ENCODE measurements at regions not wholly inside any gene's neighbourhood (a gene's known extent, or its start where the extent isn't known, plus 50 kb on each side); places are given as distances from the start of the nearest gene placed in this dataset.

GRCh38 chr15:93317772-93318171, 228.8 kb upstream of the RGMA start:
- H3K36me3 ChIP-seq (ENCODE audit: control insufficient read depth in 1 of 2, insufficient read depth in 2 of 2, low read length in 2 of 2), result no peaks in the 10 kb centered on the region
- peaks cover 4 to 5% of the 10 kb centered on the region in 2 experiments for H3K4me1 ChIP-seq (ENCODE audit: control insufficient read depth in 1 of 2, insufficient read depth in 2 of 2, low read length in 2 of 2)
- no peak overlapping the region for H2AK5ac ChIP-seq (ENCODE audit: low read length)
- no peak overlapping the region for H3K4me3 ChIP-seq (ENCODE audit: low read depth, low read length)
- no peak overlapping the region for H3K9ac ChIP-seq (ENCODE audit: low read length)
- peak; percentile 78 to 82 for DNase-seq
- no CpG with 5 or more reads among the region's 4 CpGs for whole genome bisulfite sequencing (ENCODE audit: extremely low coverage, insufficient coverage, insufficient read length)
- H4K12ac ChIP-seq (ENCODE audit: low read depth, low read length), result no peak overlapping the region
- H2BK120ac ChIP-seq (ENCODE audit: insufficient read depth, low read length, poor library complexity), result no peak overlapping the region
- H3K14ac ChIP-seq (ENCODE audit: low read length), result no peak overlapping the region
- H3K4me2 ChIP-seq (ENCODE audit: low read length), result no peak overlapping the region
- H2BK5ac ChIP-seq (ENCODE audit: low read depth, low read length, poor library complexity), result no peak overlapping the region
- no peak overlapping the region for H3K27ac ChIP-seq (ENCODE audit: low read depth, low read length)
- H3K23ac ChIP-seq (ENCODE audit: low read length), result no peak overlapping the region
- no peaks in the 10 kb centered on the region for H3K27me3 ChIP-seq (ENCODE audit: insufficient read depth, low read length)
- H3K9me3 ChIP-seq (ENCODE audit: insufficient read depth, low read depth, low read length), result peaks cover 2% of the 10 kb centered on the region
- no peak overlapping the region for H2BK12ac ChIP-seq (ENCODE audit: low read length)
- no peaks in the 10 kb centered on the region for H3K79me1 ChIP-seq (ENCODE audit: low read length)
- H4K91ac ChIP-seq (ENCODE audit: low read depth, low read length), result no peak overlapping the region
- no peaks in the 10 kb centered on the region for H3K79me2 ChIP-seq (ENCODE audit: control insufficient read depth, insufficient read depth, low read length, poor library complexity)
- H3K18ac ChIP-seq (ENCODE audit: low read length), result no peak overlapping the region
- no peak overlapping the region for H4K8ac ChIP-seq (ENCODE audit: low read depth, low read length)
- H2AFZ ChIP-seq (ENCODE audit: insufficient read depth, low read length, poor library complexity), result no peak overlapping the region
- H3K4ac ChIP-seq (ENCODE audit: low read depth, low read length), result no peak overlapping the region

- Histone ChIP-seq H2AK5ac (ENCODE audit: low read length) (no peak overlapping the region), H2BK5ac (ENCODE audit: low read depth, low read length, poor library complexity) (no peak overlapping the region), H2AFZ (ENCODE audit: insufficient read depth, low read length, poor library complexity) (no peak overlapping the region), H3K9me3 (ENCODE audit: insufficient read depth, low read depth, low read length) (peaks cover 2% of the 10 kb centered on the region), H3K18ac (ENCODE audit: low read length) (no peak overlapping the region), H3K4ac (ENCODE audit: low read depth, low read length) (no peak overlapping the region), H3K4me1 (ENCODE audit: control insufficient read depth in 1 of 2, insufficient read depth in 2 of 2, low read length in 2 of 2) (no peaks in the 10 kb centered on the region), H3K36me3 (ENCODE audit: control insufficient read depth in 1 of 2, insufficient read depth in 2 of 2, low read length in 2 of 2) (no peaks in the 10 kb centered on the region), H3K4me2 (ENCODE audit: low read length) (no peak overlapping the region), H3K23ac (ENCODE audit: low read length) (no peak overlapping the region), H2BK12ac (ENCODE audit: low read length) (no peak overlapping the region), H4K8ac (ENCODE audit: low read depth, low read length) (no peak overlapping the region), H3K27me3 (ENCODE audit: insufficient read depth, low read length) (no peaks in the 10 kb centered on the region), H3K4me3 (ENCODE audit: low read depth, low read length) (no peak overlapping the region), H3K79me1 (ENCODE audit: low read length) (no peaks in the 10 kb centered on the region), H3K14ac (ENCODE audit: low read length) (no peak overlapping the region), H4K91ac (ENCODE audit: low read depth, low read length) (no peak overlapping the region), H3K79me2 (ENCODE audit: control insufficient read depth, insufficient read depth, low read length, poor library complexity) (no peaks in the 10 kb centered on the region), H4K12ac (ENCODE audit: low read depth, low read length) (no peak overlapping the region), H3K9ac (ENCODE audit: low read length) (no peak overlapping the region), H2BK120ac (ENCODE audit: insufficient read depth, low read length, poor library complexity) (no peak overlapping the region), H3K27ac (ENCODE audit: low read depth, low read length) (no peak overlapping the region)
- no CpG with 5 or more reads among the region's 5 CpGs for WGBS (ENCODE audit: extremely low coverage, insufficient coverage, insufficient read length)
- no peak for DNase-seq
Measured at GRCh38 chr15:93314245-93314644, 225.2 kb upstream of the RGMA start.

GRCh38 chr15:93312891-93313486, 224.0 kb upstream of the RGMA start:
- no peak overlapping the region for H2BK120ac ChIP-seq (ENCODE audit: insufficient read depth, low read length, poor library complexity)
- WGBS (ENCODE audit: extremely low coverage, insufficient coverage, insufficient read length), result no CpG with 5 or more reads among the region's 7 CpGs
- H4K8ac ChIP-seq (ENCODE audit: low read depth, low read length), result no peak overlapping the region
- H4K91ac ChIP-seq (ENCODE audit: low read depth, low read length), result no peak overlapping the region
- H3K27me3 ChIP-seq (ENCODE audit: insufficient read depth, low read length), result no peaks in the 10 kb centered on the region
- H3K36me3 ChIP-seq (ENCODE audit: control insufficient read depth in 1 of 2, insufficient read depth in 2 of 2, low read length in 2 of 2), result no peaks in the 10 kb centered on the region
- no peaks in the 10 kb centered on the region for H3K4me1 ChIP-seq (ENCODE audit: control insufficient read depth in 1 of 2, insufficient read depth in 2 of 2, low read length in 2 of 2)
- no peak overlapping the region for H3K4me2 ChIP-seq (ENCODE audit: low read length)
- H3K23ac ChIP-seq (ENCODE audit: low read length), result no peak overlapping the region
- no peak overlapping the region for H3K27ac ChIP-seq (ENCODE audit: low read depth, low read length)
- H3K4ac ChIP-seq (ENCODE audit: low read depth, low read length), result no peak overlapping the region
- H3K14ac ChIP-seq (ENCODE audit: low read length), result no peak overlapping the region
- H3K79me1 ChIP-seq (ENCODE audit: low read length), result no peaks in the 10 kb centered on the region
- H2BK5ac ChIP-seq (ENCODE audit: low read depth, low read length, poor library complexity), result no peak overlapping the region
- no peak overlapping the region for H2AK5ac ChIP-seq (ENCODE audit: low read length)
- DNase-seq, result no peak
- no peak overlapping the region for H3K4me3 ChIP-seq (ENCODE audit: low read depth, low read length)
- no peak overlapping the region for H2BK12ac ChIP-seq (ENCODE audit: low read length)
- no peak overlapping the region for H4K12ac ChIP-seq (ENCODE audit: low read depth, low read length)
- no peak overlapping the region for H2AFZ ChIP-seq (ENCODE audit: insufficient read depth, low read length, poor library complexity)
- no peaks in the 10 kb centered on the region for H3K79me2 ChIP-seq (ENCODE audit: control insufficient read depth, insufficient read depth, low read length, poor library complexity)
- peaks cover 2% of the 10 kb centered on the region for H3K9me3 ChIP-seq (ENCODE audit: insufficient read depth, low read depth, low read length)
- no peak overlapping the region for H3K18ac ChIP-seq (ENCODE audit: low read length)
- H3K9ac ChIP-seq (ENCODE audit: low read length), result no peak overlapping the region

- no peaks in the 10 kb centered on the region for H3K27me3 ChIP-seq (ENCODE audit: insufficient read depth, low read length)
- H4K12ac ChIP-seq (ENCODE audit: low read depth, low read length), result no peak overlapping the region
- H3K9ac ChIP-seq (ENCODE audit: low read length), result no peak overlapping the region
- DNase-seq, result no peak
- no peaks in the 10 kb centered on the region for H3K79me2 ChIP-seq (ENCODE audit: control insufficient read depth, insufficient read depth, low read length, poor library complexity)
- no peak overlapping the region for H2BK5ac ChIP-seq (ENCODE audit: low read depth, low read length, poor library complexity)
- H3K27ac ChIP-seq (ENCODE audit: low read depth, low read length), result no peak overlapping the region
- H2AFZ ChIP-seq (ENCODE audit: insufficient read depth, low read length, poor library complexity), result no peak overlapping the region
- H4K91ac ChIP-seq (ENCODE audit: low read depth, low read length), result no peak overlapping the region
- H3K4me3 ChIP-seq (ENCODE audit: low read depth, low read length), result no peak overlapping the region
- no peak overlapping the region for H3K4ac ChIP-seq (ENCODE audit: low read depth, low read length)
- H3K23ac ChIP-seq (ENCODE audit: low read length), result peak overlapping the region; percentile 52
- peaks cover 2% of the 10 kb centered on the region for H3K9me3 ChIP-seq (ENCODE audit: insufficient read depth, low read depth, low read length)
- H3K79me1 ChIP-seq (ENCODE audit: low read length), result no peaks in the 10 kb centered on the region
- H4K8ac ChIP-seq (ENCODE audit: low read depth, low read length), result no peak overlapping the region
- H3K36me3 ChIP-seq (ENCODE audit: control insufficient read depth in 1 of 2, insufficient read depth in 2 of 2, low read length in 2 of 2), result no peaks in the 10 kb centered on the region
- H2BK12ac ChIP-seq (ENCODE audit: low read length), result no peak overlapping the region
- no peak overlapping the region for H2AK5ac ChIP-seq (ENCODE audit: low read length)
- H3K18ac ChIP-seq (ENCODE audit: low read length), result no peak overlapping the region
- H3K14ac ChIP-seq (ENCODE audit: low read length), result no peak overlapping the region
- no peak overlapping the region for H2BK120ac ChIP-seq (ENCODE audit: insufficient read depth, low read length, poor library complexity)
- WGBS (ENCODE audit: extremely low coverage, insufficient coverage, insufficient read length), result no CpG with 5 or more reads among the region's 11 CpGs
- no peak overlapping the region for H3K4me2 ChIP-seq (ENCODE audit: low read length)
- H3K4me1 ChIP-seq (ENCODE audit: control insufficient read depth in 1 of 2, insufficient read depth in 2 of 2, low read length in 2 of 2), result no peaks in the 10 kb centered on the region
Measured at GRCh38 chr15:93311620-93312019, 222.6 kb upstream of the RGMA start.

Data from trophoblast cell (in vitro differentiated cells and primary cell).